Activated naive CD4-positive, alpha-beta T cell treated with anti-CD3 and anti-CD28 coated beads for 36 hours (primary cell): ENCODE measurements at regions not wholly inside any gene's neighbourhood (a gene's known extent, or its start where the extent isn't known, plus 50 kb on each side); places are given as distances from the start of the nearest gene placed in this dataset.
"Not testable (repeated sequence)": the region's sequence is repeated elsewhere in the genome, so short reads cannot be mapped to it uniquely, and the experiment has no call there.

Source experiments
- CTCF ChIA-PET: fragments of 350-600 bp; sonication (Branson Sonifier 250); formaldehyde crosslinking; loops from one replicate; lab custom pipeline; 2021; ENCODE audit warnings: antibody characterized with exemption; lab: Charles Lee
- DNase-seq: peaks from one replicate; pipeline ENCODE4 v3.0.0-alpha.2; 2020
- H3K27ac Mint-ChIP-seq: one replicate; pipeline ENCODE4 v1.8.0; 2021; ENCODE audit warnings: mild to moderate bottlenecking, mixed read lengths
- H3K27me3 Mint-ChIP-seq: one replicate; pipeline ENCODE4 v1.8.0; 2021; ENCODE audit warnings: low read depth, mixed read lengths
- H3K36me3 Mint-ChIP-seq: one replicate; pipeline ENCODE4 v1.8.0; 2021; ENCODE audit warnings: low read depth, mixed read lengths
- H3K4me1 Mint-ChIP-seq: one replicate; pipeline ENCODE4 v1.8.0; 2021; ENCODE audit warnings: low read depth, mixed read lengths
- H3K4me3 Mint-ChIP-seq: one replicate; pipeline ENCODE4 v1.8.0; 2021; ENCODE audit warnings: mild to moderate bottlenecking, moderate library complexity, mixed read lengths
- H3K9me3 Mint-ChIP-seq: one replicate; pipeline ENCODE4 v1.8.0; 2021; ENCODE audit warnings: mixed read lengths
- intact Hi-C: fragments of 100-400 bp; cut with micrococcal nuclease; formaldehyde crosslinking; loops from one replicate; pipeline ENCODE4 v1.15.1; 2023

DNA sequence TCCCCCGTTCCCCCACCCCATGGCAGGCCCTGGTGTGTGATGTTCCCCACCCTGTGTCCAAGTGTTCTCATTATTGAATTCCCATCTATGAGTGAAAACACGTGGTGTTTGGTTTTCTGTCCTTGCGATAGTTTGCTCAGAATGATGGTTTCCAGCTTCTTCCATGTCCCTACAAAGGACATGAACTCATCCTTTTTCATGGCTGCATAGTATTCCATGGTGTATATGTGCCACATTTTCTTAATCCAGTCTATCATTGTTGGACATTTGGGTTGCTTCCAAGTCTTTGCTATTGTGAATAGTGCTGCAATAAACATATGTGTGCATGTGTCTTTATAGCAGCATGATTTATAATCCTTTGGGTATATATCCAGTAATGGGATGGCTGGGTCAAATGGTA lies 135.0 kb upstream of the CCND2 start:
- H3K4me3 Mint-ChIP-seq, H3K36me3 Mint-ChIP-seq, H3K27me3 Mint-ChIP-seq, H3K9me3 Mint-ChIP-seq, H3K27ac Mint-ChIP-seq, DNase-seq, intact Hi-C loops: not testable (repeated sequence)
- CTCF ChIA-PET = interaction anchor here (1.0 kb wide), 2 partner anchors 8 to 138 kb away, joined by 3 read pairs; no protein-coding TSS in a partner anchor
- peaks cover 90% of the 10 kb centered on the region for H3K4me1 Mint-ChIP-seq

DNA sequence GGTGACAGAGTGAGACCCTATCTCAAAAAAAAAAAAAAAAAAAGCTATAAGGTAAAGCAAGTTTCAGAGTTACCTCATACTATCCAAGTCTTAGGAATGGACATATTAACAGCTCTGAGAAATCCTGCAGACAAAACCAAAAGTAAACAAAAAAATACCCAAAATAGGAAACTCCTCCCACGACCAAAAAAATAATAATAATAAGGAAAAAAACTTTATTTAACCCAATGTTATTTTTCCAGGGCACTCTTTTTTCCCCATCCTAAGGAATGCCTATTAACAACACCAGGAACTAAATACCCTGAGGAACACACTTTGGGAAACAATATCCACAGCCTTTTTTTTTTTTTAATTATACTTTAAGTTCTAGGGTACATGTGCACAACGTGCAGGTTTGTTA lies 135.5 kb upstream of the CCND2 start:
- Mint-ChIP-seq H3K27ac (peak overlapping the region; percentile 99), H3K36me3 (peaks cover 3% of the 10 kb centered on the region), H3K4me1 (peaks cover 92% of the 10 kb centered on the region), H3K9me3 (peaks cover 4% of the 10 kb centered on the region), H3K4me3 (no peak overlapping the region), H3K27me3 (no peaks in the 10 kb centered on the region)
- DNase-seq = no peak
- intact Hi-C loops = no loop called here
- CTCF ChIA-PET = interaction anchor here (0.6 to 2.4 kb wide), 6 partner anchors 8 to 146 kb away, joined by 3 to 12 read pairs (median 3); no protein-coding TSS in a partner anchor

DNA sequence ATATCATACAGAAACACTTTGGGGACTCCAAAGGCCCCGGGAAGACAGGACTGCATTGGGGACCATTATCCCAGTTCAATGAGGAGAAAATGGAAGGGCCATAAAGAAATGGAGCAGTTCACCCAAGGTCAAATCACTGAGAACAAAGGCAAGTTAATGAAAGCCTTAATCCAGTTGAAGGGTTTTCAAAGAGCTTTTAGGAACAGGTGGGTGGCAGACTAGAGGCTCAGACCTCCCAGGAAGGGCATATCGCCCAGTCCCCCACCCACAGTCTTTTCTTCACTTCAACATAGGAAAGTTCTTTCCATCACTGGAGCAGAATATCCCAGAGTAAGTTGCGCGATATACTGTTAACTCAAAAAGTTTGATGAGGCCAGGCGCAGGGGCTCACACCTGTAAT lies 136.1 kb upstream of the CCND2 start:
- Mint-ChIP-seq H3K4me3 (no peak overlapping the region), H3K27me3 (no peaks in the 10 kb centered on the region), H3K36me3 (peaks cover 3% of the 10 kb centered on the region), H3K9me3 (peaks cover 4% of the 10 kb centered on the region), H3K4me1 (peaks cover 89% of the 10 kb centered on the region), H3K27ac (peak overlapping the region; percentile 99)
- no peak for DNase-seq
- intact Hi-C loops = loop anchor here (2.0 kb wide), 1 partner anchor 369 kb away; no protein-coding TSS in a partner anchor
- CTCF ChIA-PET = interaction anchor here (0.6 to 4.5 kb wide), 10 partner anchors 8 to 147 kb away, joined by 3 to 18 read pairs (median 4); no protein-coding TSS in a partner anchor

DNA sequence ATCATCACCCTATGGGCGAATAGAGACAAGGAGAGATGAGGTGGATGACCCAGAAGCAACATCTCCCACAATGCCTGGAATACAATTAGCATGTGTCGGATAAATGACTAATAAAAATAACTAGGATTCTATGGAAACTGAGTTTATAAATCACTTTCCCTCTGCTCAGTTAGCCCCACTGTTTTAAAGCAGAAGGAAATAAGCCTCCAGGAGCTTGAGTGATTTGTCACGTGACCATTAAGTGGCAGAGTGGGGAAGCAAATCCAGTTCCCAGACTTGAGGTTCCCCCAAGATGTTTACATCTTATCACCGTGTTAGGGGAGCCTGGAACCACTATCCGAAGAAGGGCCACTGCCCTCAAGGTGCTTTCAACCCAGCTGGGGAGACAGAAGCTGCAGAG lies 136.5 kb upstream of the CCND2 start:
- H3K4me3 Mint-ChIP-seq = peak overlapping the region; percentile 41
- peak overlapping the region; percentile 99 for H3K27ac Mint-ChIP-seq
- H3K27me3 Mint-ChIP-seq = no peaks in the 10 kb centered on the region
- intact Hi-C loops = loop anchor here (2.0 kb wide), 1 partner anchor 370 kb away; no protein-coding TSS in a partner anchor
- no peak for DNase-seq
- H3K4me1 Mint-ChIP-seq = peaks cover 85% of the 10 kb centered on the region
- peaks cover 3% of the 10 kb centered on the region for H3K36me3 Mint-ChIP-seq
- CTCF ChIA-PET = interaction anchor here (0.6 to 4.5 kb wide), 8 partner anchors 8 to 140 kb away, joined by 3 to 18 read pairs (median 4); no protein-coding TSS in a partner anchor
- H3K9me3 Mint-ChIP-seq = peaks cover 5% of the 10 kb centered on the region

DNA sequence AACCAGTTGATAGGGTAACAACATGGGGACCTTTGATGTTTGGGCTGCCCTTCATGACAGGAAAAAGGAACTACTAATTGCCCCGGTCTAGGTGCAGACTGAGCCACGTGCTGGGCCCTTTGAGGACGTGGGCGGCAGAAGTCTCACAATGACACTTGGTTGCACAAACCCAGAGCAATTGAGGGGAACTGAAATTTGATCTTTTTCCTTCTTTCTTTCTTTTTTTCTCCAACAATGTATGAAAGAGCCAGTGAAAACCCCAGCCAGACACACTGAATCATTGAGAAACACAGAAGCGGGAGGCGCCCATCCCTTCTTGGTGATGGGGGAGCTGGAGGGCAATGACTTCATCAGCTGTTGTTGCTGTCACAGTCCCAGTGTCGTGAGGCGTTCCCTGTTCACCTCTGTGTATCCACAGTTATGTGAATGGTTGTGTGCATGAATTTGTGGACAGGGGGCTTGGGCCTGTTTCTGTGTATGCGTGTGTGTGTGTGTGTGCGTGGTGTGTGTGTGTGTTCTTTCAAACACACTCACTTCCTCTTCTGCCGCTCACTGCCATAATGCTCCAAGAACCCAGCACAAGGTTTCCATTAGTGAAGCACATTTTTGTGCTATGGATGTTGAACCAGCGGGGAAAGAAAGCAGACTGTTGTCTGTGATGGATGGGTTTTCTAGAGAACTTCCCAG lies 137.5 kb upstream of the CCND2 start:
- intact Hi-C loops = loop anchor here (1.0 to 2.0 kb wide), 4 partner anchors 10 to 371 kb away; no protein-coding TSS in a partner anchor
- peak; percentile 95 for DNase-seq
- Mint-ChIP-seq H3K4me3 (peak overlapping the region; percentile 41), H3K4me1 (peaks cover 75% of the 10 kb centered on the region), H3K36me3 (peaks cover 3% of the 10 kb centered on the region), H3K27ac (peak overlapping the region; percentile 99), H3K27me3 (no peaks in the 10 kb centered on the region), H3K9me3 (peaks cover 10% of the 10 kb centered on the region)
- CTCF ChIA-PET = interaction anchor here (0.7 to 4.5 kb wide), 5 partner anchors 9 to 288 kb away, joined by 3 to 18 read pairs (median 4); no protein-coding TSS in a partner anchor

DNA sequence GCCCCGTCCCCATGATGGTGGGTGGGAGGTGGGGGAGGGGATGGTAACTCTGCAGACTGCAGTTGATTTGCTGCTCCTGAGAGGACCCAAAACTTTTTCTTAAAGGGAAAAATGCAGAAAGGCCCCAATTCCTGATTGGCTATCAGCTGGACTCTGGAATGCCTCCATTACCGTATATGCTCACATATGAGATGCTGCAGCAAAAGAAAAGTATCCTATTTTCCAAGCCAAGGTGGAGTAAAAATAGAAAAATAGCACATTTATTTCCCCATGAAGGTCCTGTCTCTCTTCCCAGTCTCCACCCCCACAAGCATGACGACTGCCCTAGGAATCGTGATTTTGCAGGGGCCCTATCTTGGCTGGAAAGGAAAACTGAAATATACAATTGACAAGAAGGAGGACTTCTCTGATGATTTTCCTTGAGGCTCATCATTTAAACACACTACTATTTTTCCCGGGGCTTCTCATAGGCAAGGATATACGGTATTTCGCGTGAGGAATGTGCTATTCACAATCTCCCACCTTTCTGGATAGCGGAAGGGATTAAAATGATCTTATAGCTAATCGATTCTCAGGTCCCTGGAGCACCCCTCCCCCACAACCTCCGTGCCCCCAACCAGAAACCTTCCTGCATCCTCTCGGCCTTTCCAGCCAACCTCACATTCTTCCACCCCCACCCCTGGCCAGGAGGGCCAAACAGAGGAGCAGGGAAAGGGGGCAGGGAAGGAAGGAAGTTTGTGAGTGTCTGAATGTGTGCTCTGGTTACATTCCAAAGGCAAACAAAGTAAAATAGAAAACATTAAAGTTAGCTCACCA lies 138.9 kb upstream of the CCND2 start:
- intact Hi-C loops = no loop called here
- H3K27ac Mint-ChIP-seq = peak overlapping the region; percentile 99
- CTCF ChIA-PET = interaction anchor here (0.8 to 4.5 kb wide), 5 partner anchors 10 to 142 kb away, joined by 3 to 18 read pairs (median 8); no protein-coding TSS in a partner anchor
- peaks cover 3% of the 10 kb centered on the region for H3K36me3 Mint-ChIP-seq
- peaks cover 62% of the 10 kb centered on the region for H3K4me1 Mint-ChIP-seq
- peaks cover 10% of the 10 kb centered on the region for H3K9me3 Mint-ChIP-seq
- H3K4me3 Mint-ChIP-seq = no peak overlapping the region
- no peak for DNase-seq
- H3K27me3 Mint-ChIP-seq = no peaks in the 10 kb centered on the region

DNA sequence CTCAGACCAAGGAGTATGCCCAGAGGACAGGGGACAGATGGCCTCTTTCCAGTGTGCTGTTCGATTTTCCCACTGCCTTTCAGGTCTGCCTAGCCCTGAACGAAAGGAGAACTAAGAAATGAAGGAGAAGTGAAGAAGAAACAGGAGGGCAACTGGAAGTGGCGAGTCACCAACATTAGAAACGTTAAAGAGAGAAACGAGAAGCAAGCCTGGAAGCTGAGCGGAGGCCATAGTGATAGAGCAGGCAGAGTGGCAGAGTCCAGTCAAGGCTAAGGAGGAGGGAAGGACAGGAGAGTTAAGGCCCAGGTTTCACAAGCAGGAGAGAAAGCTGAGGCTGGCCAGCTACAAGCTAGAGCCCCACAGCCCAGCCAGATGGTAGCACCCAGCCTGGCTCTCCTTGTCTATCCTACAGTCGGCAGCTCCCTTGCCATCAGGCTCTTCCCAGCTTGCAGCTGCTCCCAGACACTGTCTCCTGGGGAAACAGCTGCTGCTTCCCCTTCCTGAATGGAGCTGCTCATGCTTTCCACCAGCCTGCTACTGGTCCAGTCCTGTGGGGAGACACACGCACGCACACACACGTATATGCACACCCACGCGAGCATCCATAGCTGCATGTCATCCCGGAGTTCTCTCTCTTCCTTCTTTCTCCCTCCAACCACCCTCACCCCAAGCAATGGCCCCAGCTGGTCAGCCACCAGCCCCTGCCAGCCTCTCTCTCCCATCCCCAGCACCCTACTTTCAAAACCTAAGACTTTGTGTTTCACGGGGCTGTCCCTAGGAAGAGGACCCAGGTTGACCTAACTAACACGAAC lies 139.7 kb upstream of the CCND2 start:
- DNase-seq = no peak
- intact Hi-C loops = no loop called here
- CTCF ChIA-PET = interaction anchor here (2.4 to 4.5 kb wide), 3 partner anchors 11 to 143 kb away, joined by 8 to 18 read pairs (median 9); no protein-coding TSS in a partner anchor
- H3K27me3 Mint-ChIP-seq = no peaks in the 10 kb centered on the region
- peaks cover 3% of the 10 kb centered on the region for H3K36me3 Mint-ChIP-seq
- H3K9me3 Mint-ChIP-seq = peaks cover 8% of the 10 kb centered on the region
- peak overlapping the region; percentile 37 for H3K27ac Mint-ChIP-seq
- H3K4me1 Mint-ChIP-seq = peaks cover 54% of the 10 kb centered on the region
- no peak overlapping the region for H3K4me3 Mint-ChIP-seq

DNA sequence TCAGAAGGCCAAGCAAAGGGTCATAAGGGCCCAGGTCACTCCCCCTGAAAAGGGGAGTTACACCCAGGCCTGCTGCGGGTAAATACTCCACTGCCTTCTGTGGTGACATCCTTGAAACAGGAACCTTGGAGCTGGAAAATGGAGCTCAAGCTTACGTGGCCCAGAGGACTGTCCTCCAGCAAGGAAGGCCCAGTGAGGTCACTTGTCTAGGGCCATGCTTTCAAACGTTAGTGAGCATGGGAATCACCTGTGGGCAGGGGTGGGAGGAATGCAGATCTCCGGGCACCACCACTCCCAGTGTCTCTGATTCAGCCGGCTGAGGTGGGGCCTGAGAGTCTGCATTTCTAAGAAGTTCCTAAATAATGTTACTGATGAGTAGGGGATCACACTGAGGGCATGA lies 140.5 kb upstream of the CCND2 start:
- no peak overlapping the region for H3K4me3 Mint-ChIP-seq
- peaks cover 8% of the 10 kb centered on the region for H3K9me3 Mint-ChIP-seq
- peaks cover 51% of the 10 kb centered on the region for H3K4me1 Mint-ChIP-seq
- no peaks in the 10 kb centered on the region for H3K27me3 Mint-ChIP-seq
- H3K27ac Mint-ChIP-seq = no peak overlapping the region
- peaks cover 3% of the 10 kb centered on the region for H3K36me3 Mint-ChIP-seq
- no peak for DNase-seq
- CTCF ChIA-PET = interaction anchor here (2.4 to 4.5 kb wide), 3 partner anchors 12 to 144 kb away, joined by 8 to 18 read pairs (median 9); no protein-coding TSS in a partner anchor
- intact Hi-C loops = no loop called here

DNA sequence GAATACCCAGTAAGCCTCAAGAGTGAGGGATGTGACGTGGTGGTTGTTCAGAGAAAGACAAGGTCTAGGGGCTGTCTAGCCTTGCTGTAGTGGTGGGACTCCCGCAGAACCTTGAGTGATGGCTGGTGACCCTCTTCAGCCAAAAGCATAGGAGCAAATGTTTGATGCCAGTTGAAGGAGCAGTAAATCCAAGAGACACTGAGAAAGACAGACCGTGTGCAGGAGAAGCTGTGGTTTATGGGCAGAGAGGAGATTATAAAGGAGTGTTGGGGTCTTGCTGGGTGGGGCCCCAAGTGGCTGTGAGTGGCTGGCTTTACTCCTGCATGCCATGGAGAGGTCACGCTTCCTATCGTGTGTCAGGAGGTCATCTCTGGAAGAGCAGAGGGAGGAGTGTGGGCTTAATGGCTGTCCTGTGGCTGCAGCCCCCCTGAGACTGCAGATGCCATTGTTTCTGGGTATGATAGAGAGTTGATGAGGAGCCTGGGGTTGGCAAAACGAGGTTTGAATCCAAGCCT lies 152.0 kb upstream of the CCND2 start:
- Mint-ChIP-seq H3K4me1 (peaks cover 53% of the 10 kb centered on the region), H3K4me3 (no peak overlapping the region), H3K9me3 (no peaks in the 10 kb centered on the region), H3K36me3 (no peaks in the 10 kb centered on the region), H3K27me3 (no peaks in the 10 kb centered on the region), H3K27ac (no peak overlapping the region)
- no peak for DNase-seq
- CTCF ChIA-PET = interaction anchor here (0.7 kb wide), 2 partner anchors 18 to 20 kb away, joined by 3 read pairs; no protein-coding TSS in a partner anchor
- intact Hi-C loops = no loop called here

DNA sequence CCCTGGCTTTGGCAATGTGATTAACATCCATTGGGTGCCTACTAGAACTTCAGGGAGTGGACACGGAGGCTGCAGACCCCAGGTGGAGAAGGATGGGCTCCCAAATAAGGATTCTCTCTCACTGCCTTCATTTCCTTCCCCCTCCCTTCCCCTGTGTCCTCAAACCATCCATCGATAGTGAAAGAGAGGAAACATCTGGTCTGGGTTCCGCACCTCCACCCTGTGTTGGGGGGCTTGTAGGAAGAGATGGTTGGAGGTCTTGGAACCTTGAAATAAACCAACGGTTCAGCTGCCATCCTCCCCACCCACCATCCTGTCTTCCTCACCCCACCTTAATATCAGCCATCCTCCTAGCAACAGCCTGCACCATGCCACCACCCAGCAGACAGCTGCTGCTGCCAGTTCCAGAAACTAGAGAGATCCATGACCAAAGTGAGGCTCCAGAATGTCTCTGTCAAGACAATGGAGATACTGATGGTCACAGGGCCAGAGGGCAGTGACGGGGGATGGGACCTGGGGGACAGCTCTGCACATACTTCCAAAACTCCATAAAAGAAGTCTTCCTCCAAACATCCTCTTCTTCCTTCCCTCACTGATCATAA lies 153.1 kb upstream of the CCND2 start:
- H3K4me3 Mint-ChIP-seq = no peak overlapping the region
- no peaks in the 10 kb centered on the region for H3K36me3 Mint-ChIP-seq
- no peaks in the 10 kb centered on the region for H3K9me3 Mint-ChIP-seq
- CTCF ChIA-PET = interaction anchor here (0.5 to 1.1 kb wide), 2 partner anchors 22 to 182 kb away, joined by 3 to 5 read pairs; no protein-coding TSS in a partner anchor
- no peaks in the 10 kb centered on the region for H3K27me3 Mint-ChIP-seq
- intact Hi-C loops = no loop called here
- peak overlapping the region; percentile 61 for H3K27ac Mint-ChIP-seq
- no peak for DNase-seq
- peaks cover 63% of the 10 kb centered on the region for H3K4me1 Mint-ChIP-seq
